Astrocyte (in vitro differentiated cells and primary cell): ENCODE measurements at regions not wholly inside any gene's neighbourhood (a gene's known extent, or its start where the extent isn't known, plus 50 kb on each side); places are given as distances from the start of the nearest gene placed in this dataset.

ENCODE experiments used
- DNase-seq: peaks from one replicate; pipeline ENCODE4 v3.0.0-alpha.2; 2010; ENCODE audit warnings: low read depth
- FAIRE-seq: peaks from 2 replicates; lab custom pipeline; 2011; peaks lifted over from hg19 to GRCh38; lab: Jason Lieb, UNC
- H2AFZ ChIP-seq: 2 replicates; pipeline ENCODE4 v1.6.0; 2012; ENCODE audit warnings: low read depth, low read length, inconsistent platforms
- H3K27ac ChIP-seq: 2 replicates; pipeline ENCODE4 v1.5.1; 2011; ENCODE audit warnings: low read depth, low read length, inconsistent platforms
- H3K27me3 ChIP-seq: 2 replicates; pipeline ENCODE4 v1.6.0; 2011; ENCODE audit warnings: low read length, inconsistent platforms; ENCODE audit not compliant: insufficient read depth
- H3K36me3 ChIP-seq: 2 replicates; pipeline ENCODE4 v1.5.1; 2011; ENCODE audit warnings: low read length, inconsistent platforms; ENCODE audit not compliant: insufficient read depth
- H3K4me1 ChIP-seq: 2 replicates; pipeline ENCODE4 v1.5.1; 2011; ENCODE audit warnings: low read length, inconsistent platforms; ENCODE audit not compliant: insufficient read depth
- H3K4me2 ChIP-seq: 2 replicates; pipeline ENCODE4 v1.6.0; 2012; ENCODE audit warnings: low read length, inconsistent platforms
- H3K4me3 ChIP-seq: 2 replicates; pipeline ENCODE4 v1.5.1; 2011; ENCODE audit warnings: low read depth, mild to moderate bottlenecking, low read length, inconsistent platforms; ENCODE audit not compliant: insufficient read depth
- H3K79me2 ChIP-seq: 2 replicates; pipeline ENCODE4 v1.6.0; 2012; ENCODE audit warnings: mild to moderate bottlenecking, low read length, inconsistent platforms; ENCODE audit not compliant: insufficient read depth
- H3K9ac ChIP-seq: 2 replicates; pipeline ENCODE4 v1.6.0; 2012; ENCODE audit warnings: mild to moderate bottlenecking, low read length, inconsistent platforms
- H3K9me3 ChIP-seq: 2 replicates; pipeline ENCODE4 v1.5.1; 2012; ENCODE audit warnings: low read depth, mild to moderate bottlenecking, low read length, inconsistent platforms; ENCODE audit not compliant: insufficient read depth
- H4K20me1 ChIP-seq: 2 replicates; pipeline ENCODE4 v1.6.0; 2012; ENCODE audit warnings: low read length, inconsistent platforms; ENCODE audit not compliant: insufficient read depth
- H3K27ac Mint-ChIP-seq: one replicate; pipeline ENCODE4 v1.8.0; 2021; ENCODE audit warnings: mild to moderate bottlenecking, mixed read lengths; ENCODE audit not compliant: unreplicated experiment
- H3K27me3 Mint-ChIP-seq: one replicate; pipeline ENCODE4 v1.8.0; 2021; ENCODE audit warnings: low read depth, mixed read lengths; ENCODE audit not compliant: unreplicated experiment
- H3K36me3 Mint-ChIP-seq: one replicate; pipeline ENCODE4 v1.8.0; 2021; ENCODE audit warnings: low read depth, mixed read lengths; ENCODE audit not compliant: unreplicated experiment
- H3K4me1 Mint-ChIP-seq: one replicate; pipeline ENCODE4 v1.8.0; 2021; ENCODE audit warnings: low read depth, mixed read lengths; ENCODE audit not compliant: unreplicated experiment
- H3K4me3 Mint-ChIP-seq: one replicate; pipeline ENCODE4 v1.8.0; 2021; ENCODE audit warnings: mild to moderate bottlenecking, moderate library complexity, mixed read lengths; ENCODE audit not compliant: unreplicated experiment
- H3K9me3 Mint-ChIP-seq: one replicate; pipeline ENCODE4 v1.8.0; 2021; ENCODE audit warnings: mild to moderate bottlenecking, mixed read lengths; ENCODE audit not compliant: unreplicated experiment
- CTCF ChIP-seq: IDR thresholded peaks from 2 replicates; pipeline ENCODE4 v1.5.1; 2011; ENCODE audit warnings: low read depth, mild to moderate bottlenecking, inconsistent platforms, low read length, moderate library complexity; ENCODE audit not compliant: insufficient read depth
- EZH2 ChIP-seq: IDR thresholded peaks from 2 replicates; pipeline ENCODE4 v1.6.1; 2012; ENCODE audit warnings: mild to moderate bottlenecking, low read length, inconsistent platforms; ENCODE audit not compliant: insufficient read depth

GRCh38 chr9:11402621-11403020 lies 789.8 kb upstream of the PTPRD start:
- Histone ChIP-seq H3K79me2 (no peaks in the 10 kb centered on the region), H3K4me1 (no peaks in the 10 kb centered on the region), H3K36me3 (no peaks in the 10 kb centered on the region), H3K4me2 (no peak overlapping the region), H2AFZ (no peak overlapping the region), H3K9me3 (peaks cover 8% of the 10 kb centered on the region), H3K27me3 (no peaks in the 10 kb centered on the region), H4K20me1 (no peaks in the 10 kb centered on the region), H3K9ac (no peak overlapping the region), H3K27ac (no peak overlapping the region), H3K4me3 (no peak overlapping the region)
- Mint-ChIP-seq H3K4me3 (no peak overlapping the region), H3K36me3 (no peaks in the 10 kb centered on the region), H3K9me3 (peaks cover 18% of the 10 kb centered on the region), H3K27ac (no peak overlapping the region), H3K4me1 (no peaks in the 10 kb centered on the region), H3K27me3 (peaks cover 2% of the 10 kb centered on the region)
- FAIRE-seq (no peak), DNase-seq (no peak)
- TF ChIP-seq EZH2 (no peak), CTCF (no peak)

- Histone ChIP-seq H3K9ac (no peak overlapping the region), H3K4me1 (no peaks in the 10 kb centered on the region), H3K4me2 (no peak overlapping the region), H3K27me3 (no peaks in the 10 kb centered on the region), H3K79me2 (no peaks in the 10 kb centered on the region), H3K27ac (no peak overlapping the region), H4K20me1 (no peaks in the 10 kb centered on the region), H3K36me3 (no peaks in the 10 kb centered on the region), H3K9me3 (peaks cover 6% of the 10 kb centered on the region), H3K4me3 (no peak overlapping the region), H2AFZ (no peak overlapping the region)
- no peaks in the 10 kb centered on the region for H3K9me3 Mint-ChIP-seq
- no peaks in the 10 kb centered on the region for H3K27me3 Mint-ChIP-seq
- no peak for FAIRE-seq
- no peaks in the 10 kb centered on the region for H3K36me3 Mint-ChIP-seq
- no peak for DNase-seq
- no peak for TF ChIP-seq CTCF
- no peak for TF ChIP-seq EZH2
- no peak overlapping the region for H3K4me3 Mint-ChIP-seq
- H3K4me1 Mint-ChIP-seq: no peaks in the 10 kb centered on the region
- H3K27ac Mint-ChIP-seq: no peak overlapping the region
Measured at GRCh38 chr9:11414241-11414640, 801.4 kb upstream of the PTPRD start.

- DNase-seq: no peak
Measured at GRCh38 chr9:11417782-11418181, 805.0 kb upstream of the PTPRD start.

More at GRCh38 chr9:11417782-11418181, 805.0 kb upstream of the PTPRD start:
- Mint-ChIP-seq H3K4me1 (no peaks in the 10 kb centered on the region), H3K4me3 (no peak overlapping the region), H3K9me3 (no peaks in the 10 kb centered on the region), H3K27ac (no peak overlapping the region), H3K27me3 (no peaks in the 10 kb centered on the region), H3K36me3 (no peaks in the 10 kb centered on the region)
- Histone ChIP-seq H3K4me3 (no peak overlapping the region), H3K9ac (no peak overlapping the region), H4K20me1 (no peaks in the 10 kb centered on the region), H2AFZ (no peak overlapping the region), H3K4me1 (no peaks in the 10 kb centered on the region), H3K9me3 (peaks cover 6% of the 10 kb centered on the region), H3K4me2 (no peak overlapping the region), H3K27me3 (no peaks in the 10 kb centered on the region), H3K79me2 (no peaks in the 10 kb centered on the region), H3K27ac (no peak overlapping the region), H3K36me3 (no peaks in the 10 kb centered on the region)
- TF ChIP-seq CTCF (no peak), EZH2 (no peak)
- FAIRE-seq: no peak
